AG04449 (cell line): ENCODE measurements at regions not wholly inside any gene's neighbourhood (a gene's known extent, or its start where the extent isn't known, plus 50 kb on each side); places are given as distances from the start of the nearest gene placed in this dataset.
A peak's percentile ranks its signal among the peaks of the same experiment; 100 is the strongest.

ENCODE experiments used
- CTCF ChIA-PET: fragments of 350-600 bp; formaldehyde crosslinking; extraction: SDS; loops from one replicate; lab custom pipeline; 2021; ENCODE audit warnings: antibody characterized with exemption; lab: Yijun Ruan, JAX
- POLR2A ChIA-PET: fragments of 400-600, 350-600 bp; formaldehyde crosslinking; extraction: SDS; loops from one replicate; lab custom pipeline; 2020; ENCODE audit warnings: antibody characterized with exemption, inconsistent platforms; lab: Yijun Ruan, JAX
- DNase-seq: peaks from one replicate; pipeline ENCODE4 v3.0.0-alpha.2; 2010; ENCODE audit warnings: low read depth, low spot score
- H3K4me3 ChIP-seq: 2 replicates; pipeline ENCODE4 v1.5.1; 2011; ENCODE audit warnings: low read depth, mild to moderate bottlenecking, control low read depth, low read length
- CTCF ChIP-seq: IDR thresholded peaks from one replicate; pipeline ENCODE4 v1.5.1; 2011; ENCODE audit warnings: mild to moderate bottlenecking, moderate library complexity, low read length, control low read depth, inconsistent platforms; ENCODE audit not compliant: insufficient read depth; ENCODE audit errors: missing control alignments

DNA sequence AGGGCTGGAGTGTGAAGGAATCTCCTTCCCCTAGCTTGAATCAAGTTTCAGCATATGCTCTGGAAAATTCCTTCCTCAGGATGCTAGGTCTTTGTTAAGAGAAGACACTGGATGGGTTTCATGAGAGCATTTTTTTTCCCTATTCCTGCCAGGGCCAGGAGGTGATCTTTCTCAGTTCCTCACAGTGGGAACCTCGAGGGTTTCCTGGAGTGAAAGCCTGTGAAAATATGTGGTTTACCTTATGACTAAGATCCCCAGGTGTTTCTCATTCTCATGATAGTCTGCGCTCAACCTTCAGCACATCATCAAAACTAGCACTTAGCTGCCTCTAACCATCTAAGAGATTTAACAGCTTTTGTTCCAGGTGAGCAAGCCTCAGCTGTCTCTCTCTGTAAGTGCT is 985.3 kb upstream of the FAT3 start:
- POLR2A ChIA-PET, result no interaction called here
- CTCF ChIA-PET, result no interaction called here

GRCh38 chr11:91231226-91231625 is 993.4 kb upstream of the FAT3 start:
- POLR2A ChIA-PET, result no interaction called here

More for the DNA sequence above, 985.3 kb upstream of the FAT3 start:
- DNase-seq, result no peak
- no peak for TF ChIP-seq CTCF
- H3K4me3 ChIP-seq, result no peak overlapping the region

DNA sequence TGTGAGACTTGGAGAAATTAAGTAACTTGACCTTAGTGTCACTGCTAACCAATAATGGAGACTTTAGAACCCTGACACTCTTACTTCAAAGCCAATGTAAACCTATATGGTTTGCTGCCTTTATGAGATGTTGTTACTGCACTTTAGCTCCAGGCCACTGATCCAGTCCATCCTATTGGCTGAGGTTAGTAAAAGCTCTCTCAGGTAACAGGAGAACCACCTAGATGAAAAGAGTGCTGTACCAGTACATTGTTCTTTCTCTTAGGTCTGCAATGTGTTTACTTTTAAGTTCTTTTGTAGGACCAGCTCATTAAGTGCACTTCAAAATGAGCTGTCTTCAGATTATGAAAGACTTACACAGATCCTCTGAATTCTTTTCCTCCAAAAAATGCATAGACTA is 994.0 kb upstream of the FAT3 start:
- DNase-seq, result no peak
- ChIA-PET POLR2A (no interaction called here), CTCF (no interaction called here)
- no peak for TF ChIP-seq CTCF
- no peak overlapping the region for H3K4me3 ChIP-seq

More at GRCh38 chr11:91231226-91231625, 993.4 kb upstream of the FAT3 start:
- no peak for DNase-seq
- TF ChIP-seq CTCF, result no peak
- CTCF ChIA-PET, result no interaction called here
- H3K4me3 ChIP-seq, result no peak overlapping the region

DNA sequence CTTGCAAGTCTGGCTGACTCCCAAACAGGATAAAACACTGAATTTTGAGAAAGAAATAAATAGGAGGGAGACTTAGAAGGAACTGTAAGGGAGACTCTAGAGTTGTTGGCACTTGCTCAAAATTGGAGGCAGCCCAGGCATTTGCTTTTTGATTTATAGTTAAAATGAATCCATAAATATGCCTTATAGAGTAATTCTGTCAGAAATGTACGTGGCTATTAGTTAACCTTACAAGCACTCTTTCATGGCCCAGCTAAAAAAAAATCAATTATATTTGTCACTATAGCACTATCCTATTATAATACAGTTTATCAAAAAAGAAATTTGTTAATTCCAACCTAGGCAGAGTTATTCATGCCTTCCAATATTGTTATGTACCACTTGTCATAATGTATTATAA is 1000.0 kb upstream of the CHORDC1 start:
- no peak overlapping the region for H3K4me3 ChIP-seq
- no peak for DNase-seq
- ChIA-PET CTCF (no interaction called here), POLR2A (no interaction called here)
- no peak for TF ChIP-seq CTCF

DNA sequence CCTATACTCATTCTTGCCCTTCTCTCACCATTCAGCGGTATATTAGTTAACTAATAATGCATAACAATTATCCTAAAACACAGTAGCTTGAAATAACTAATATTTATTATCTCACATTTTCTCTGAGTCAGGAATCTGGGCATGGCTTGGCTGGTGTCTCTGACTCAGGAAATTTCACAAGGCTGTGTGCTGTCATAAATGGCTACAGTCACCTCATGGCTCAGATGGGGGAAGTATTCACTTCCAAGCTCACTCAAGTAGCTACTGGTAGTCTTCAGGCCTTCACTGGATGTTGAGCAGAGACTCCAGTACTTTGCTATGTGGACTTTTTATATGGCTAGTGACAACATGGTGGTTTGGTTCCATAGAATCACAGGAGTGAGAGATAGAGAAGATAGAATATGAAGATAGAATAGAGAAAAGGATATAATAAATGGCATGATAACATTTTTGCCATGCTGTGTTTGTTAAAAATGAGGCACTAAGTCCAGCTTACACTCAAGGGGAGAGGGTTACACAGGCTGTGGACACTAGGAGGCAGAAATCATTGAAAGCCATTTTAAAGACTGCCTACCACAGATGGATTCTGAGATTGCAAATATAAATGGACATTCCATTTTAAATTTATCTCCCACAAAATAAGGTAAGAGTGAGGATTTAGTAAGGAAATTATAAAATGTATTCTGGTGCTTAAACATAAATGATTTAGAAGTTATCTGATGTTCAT is 997.8 kb upstream of the CHORDC1 start:
- DNase-seq, result no peak
- ChIA-PET CTCF (no interaction called here), POLR2A (no interaction called here)
- no peak for TF ChIP-seq CTCF
- H3K4me3 ChIP-seq, result no peak overlapping the region

DNA sequence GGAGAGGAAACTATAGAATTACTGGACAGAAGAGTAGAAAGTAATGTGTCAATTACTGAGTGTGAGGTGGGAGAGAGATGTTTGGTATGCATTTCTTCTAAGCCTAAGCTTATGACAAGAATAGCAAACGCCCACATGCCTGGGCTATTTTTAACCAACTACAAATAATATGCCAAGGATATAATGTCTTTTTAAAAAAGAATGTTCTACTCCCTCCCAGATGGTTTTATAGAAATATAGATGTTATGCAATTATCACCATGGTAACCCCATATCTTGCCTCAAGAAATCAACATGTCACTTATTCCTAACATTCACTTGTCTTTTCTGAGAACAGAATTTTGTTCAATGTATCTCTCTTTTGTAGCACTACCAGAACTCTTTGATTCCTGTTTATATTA is 996.7 kb upstream of the CHORDC1 start:
- POLR2A ChIA-PET, result no interaction called here

More for the DNA sequence above, 996.7 kb upstream of the CHORDC1 start:
- no peak overlapping the region for H3K4me3 ChIP-seq
- TF ChIP-seq CTCF, result no peak
- CTCF ChIA-PET, result no interaction called here
- DNase-seq, result peak; percentile 23
